ENCODE measurements at regions not wholly inside any gene's neighbourhood (a gene's known extent, or its start where the extent isn't known, plus 50 kb on each side); places are given as distances from the start of the nearest gene placed in this dataset.

- TF ChIP-seq SUZ12 (IDR thresholded peaks at IDR 0.05; ENCODE audit: extremely low read depth, insufficient read depth, insufficient read length) (no peak), YY1 (IDR thresholded peaks at IDR 0.05; ENCODE audit: insufficient read depth, insufficient read length) (no peak)
Measured at GRCh38 chr5:8114597-8115266, 245.8 kb downstream of the MTRR start.
